Transverse colon (tissue), 4 donors: ENCODE measurements at regions not wholly inside any gene's neighbourhood (a gene's known extent, or its start where the extent isn't known, plus 50 kb on each side); places are given as distances from the start of the nearest gene placed in this dataset.

ENCODE experiments used
- DNase-seq: peaks from one replicate; pipeline ENCODE4 v3.0.0-alpha.2; 2019
- H3K27ac ChIP-seq, 4 donors: fragments of 200-600 bp; sonication (generic); 2 replicates each; pipeline ENCODE4 v1.5.1; 2016 to 2018; ENCODE audit warnings: inconsistent platforms in 4 of 4
- H3K27me3 ChIP-seq: fragments of 200-600 bp; sonication (generic); 2 replicates; pipeline ENCODE4 v1.5.1; 2017; ENCODE audit warnings: inconsistent platforms
- H3K36me3 ChIP-seq, 4 donors: fragments of 200-600 bp; sonication (generic); 2 replicates each; pipeline ENCODE4 v1.5.1; 2017 to 2019; ENCODE audit warnings: inconsistent platforms in 4 of 4
- H3K4me1 ChIP-seq, 4 donors: fragments of 200-600 bp; sonication (generic); 2 replicates each; pipeline ENCODE4 v1.5.1; 2017 to 2020; ENCODE audit warnings: inconsistent platforms in 4 of 4
- H3K4me3 ChIP-seq, 4 donors: fragments of 200-600 bp; sonication (generic); 1 replicate in 1 of 4; 2 replicates in 3 of 4; pipeline versions ENCODE4 v1.5.1 to v1.6.1; 2017 to 2019; ENCODE audit warnings: inconsistent platforms in 4 of 4
- H3K9me3 ChIP-seq, 2 donors: fragments of 200-600 bp; sonication (generic); 2 replicates each; pipeline ENCODE4 v1.5.1; 2017 to 2019; ENCODE audit warnings: inconsistent platforms in 2 of 2
- EP300 ChIP-seq: sonication (generic); formaldehyde crosslinking; IDR thresholded peaks from one replicate; pipeline ENCODE4 v1.6.1; 2017; ENCODE audit warnings: antibody characterized with exemption, low read depth
- POLR2A ChIP-seq: fragments of 450-650 bp; IDR thresholded peaks from one replicate; pipeline ENCODE4 v1.6.1; 2016; ENCODE audit warnings: antibody characterized with exemption, mild to moderate bottlenecking, moderate library complexity
- POLR2AphosphoS5 ChIP-seq, 3 donors: sonication (generic); formaldehyde crosslinking; IDR thresholded peaks; one replicate each; pipeline ENCODE4 v1.6.1; 2016; ENCODE audit warnings: antibody characterized with exemption in 3 of 3
- WGBS, 2 donors: methylation state at CpG; one replicate each; pipeline ENCODE4 v1.1.5; 2018; ENCODE audit warnings: low coverage in 1 of 2; 5-methylcytosine and 5-hydroxymethylcytosine counted together
- in situ Hi-C, 4 donors: fragments of 200-750 bp; cut with MboI; loops; one replicate each; pipeline versions ENCODE4 v1.15.0 to v1.15.1; 2017; ENCODE audit warnings: low sequenced_read_pairs in 3 of 4, low pct_ligation_motif_present in 1 of 4, low pct_unique_long_range_greater_than_20kb in 1 of 4
- intact Hi-C: fragments of 100-400 bp; cut with DNase I; formaldehyde crosslinking; loops from one replicate; pipeline ENCODE4 v1.15.1; 2023; ENCODE audit warnings: low total_unique reads
- TF ChIP-seq, protein P1 (sequence below), 5 experiments: fragments of 200-600 bp in 3 of 5; fragments of 450-650 bp in 2 of 5; sonication (generic) in 3 of 5; IDR thresholded peaks; 1 replicate in 2 of 5; 2 replicates in 3 of 5; pipeline ENCODE4 v1.5.1; 2016 to 2017; ENCODE audit warnings: antibody characterized with exemption in 5 of 5, inconsistent platforms in 3 of 5, mild to moderate bottlenecking in 2 of 5, moderate library complexity in 1 of 5

DNA sequence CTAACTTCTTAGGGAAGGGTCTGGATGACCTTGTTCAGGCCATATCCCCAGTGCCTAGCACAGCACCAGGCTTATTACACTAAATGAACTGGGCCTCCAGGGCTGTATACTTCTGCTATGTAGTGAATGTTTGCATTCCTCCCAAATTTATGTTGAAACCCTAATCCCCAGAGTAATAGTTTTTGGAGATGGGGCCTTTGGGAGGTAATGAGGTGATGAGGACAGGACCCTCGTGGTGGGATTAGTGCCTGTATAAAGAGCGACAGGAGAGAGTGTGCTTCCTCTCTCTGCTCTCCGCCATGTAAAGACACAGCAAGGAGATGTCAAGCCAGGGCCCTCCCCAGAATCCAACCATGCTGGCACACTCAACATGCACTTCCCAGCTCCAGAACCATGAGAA, 148.3 kb downstream of the SEC61B start:
- Histone ChIP-seq H3K27me3 (no peaks in the 10 kb centered on the region), H3K36me3 (no peaks in the 10 kb centered on the region), H3K9me3 (no peaks in the 10 kb centered on the region), H3K4me3 (no peak overlapping the region), H3K27ac (no peak overlapping the region), H3K4me1 (peaks cover 0 to 5% (median 1%) of the 10 kb centered on the region in 4 donors)
- TF ChIP-seq, protein P1, sequence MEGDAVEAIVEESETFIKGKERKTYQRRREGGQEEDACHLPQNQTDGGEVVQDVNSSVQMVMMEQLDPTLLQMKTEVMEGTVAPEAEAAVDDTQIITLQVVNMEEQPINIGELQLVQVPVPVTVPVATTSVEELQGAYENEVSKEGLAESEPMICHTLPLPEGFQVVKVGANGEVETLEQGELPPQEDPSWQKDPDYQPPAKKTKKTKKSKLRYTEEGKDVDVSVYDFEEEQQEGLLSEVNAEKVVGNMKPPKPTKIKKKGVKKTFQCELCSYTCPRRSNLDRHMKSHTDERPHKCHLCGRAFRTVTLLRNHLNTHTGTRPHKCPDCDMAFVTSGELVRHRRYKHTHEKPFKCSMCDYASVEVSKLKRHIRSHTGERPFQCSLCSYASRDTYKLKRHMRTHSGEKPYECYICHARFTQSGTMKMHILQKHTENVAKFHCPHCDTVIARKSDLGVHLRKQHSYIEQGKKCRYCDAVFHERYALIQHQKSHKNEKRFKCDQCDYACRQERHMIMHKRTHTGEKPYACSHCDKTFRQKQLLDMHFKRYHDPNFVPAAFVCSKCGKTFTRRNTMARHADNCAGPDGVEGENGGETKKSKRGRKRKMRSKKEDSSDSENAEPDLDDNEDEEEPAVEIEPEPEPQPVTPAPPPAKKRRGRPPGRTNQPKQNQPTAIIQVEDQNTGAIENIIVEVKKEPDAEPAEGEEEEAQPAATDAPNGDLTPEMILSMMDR (IDR thresholded peaks at IDR 0.05): no peak
- TF ChIP-seq POLR2AphosphoS5 (IDR thresholded peaks at IDR 0.05): no peak
- TF ChIP-seq POLR2A: no peak
- TF ChIP-seq EP300: no peak
- in situ Hi-C loops (no loop called here), intact Hi-C loops (no loop called here)
- WGBS, 2 donors: 87 to 100% methylated on average over 1 to 3 of the region's 3 CpGs
- DNase-seq: no peak

DNA sequence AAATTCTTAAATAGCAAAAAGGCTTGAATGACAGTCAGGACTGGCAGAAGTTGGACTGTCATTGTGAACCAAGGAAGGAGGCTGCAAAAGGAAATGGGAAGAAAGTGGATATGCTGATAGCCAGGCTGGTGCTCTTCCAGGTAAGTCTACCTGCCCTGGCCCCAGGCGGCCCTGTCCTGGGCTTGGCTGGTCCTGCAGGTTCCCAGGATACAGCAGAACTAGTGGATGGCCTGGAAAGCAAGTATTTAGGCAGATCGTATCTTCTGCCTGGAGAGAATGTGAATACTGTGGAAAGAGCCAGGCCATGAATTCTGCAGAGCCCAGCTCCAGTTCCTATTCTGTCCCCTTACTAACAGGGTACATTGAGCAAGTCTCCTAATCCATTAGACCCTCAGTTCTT, 149.3 kb downstream of the SEC61B start:
- H3K9me3 ChIP-seq: no peaks in the 10 kb centered on the region

DNA sequence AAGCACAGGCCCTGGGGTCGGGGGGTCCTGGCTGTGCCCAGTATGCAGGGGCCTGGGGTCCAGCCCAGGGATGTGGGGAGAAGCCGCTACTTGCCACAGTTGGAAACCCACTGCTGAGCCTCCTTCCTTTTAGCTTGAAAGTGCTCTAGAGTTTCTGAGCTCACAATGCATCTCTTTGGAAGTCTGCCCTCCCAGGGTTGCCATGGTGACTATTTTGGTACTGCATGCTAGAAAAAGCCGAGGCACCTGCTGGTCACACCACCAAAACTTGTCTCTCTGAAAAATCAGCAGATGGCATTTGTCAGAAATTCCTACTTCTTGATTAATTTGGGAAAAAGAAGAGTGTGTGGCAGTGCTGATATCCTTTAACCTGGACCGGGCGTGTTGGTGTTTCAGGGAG, 151.8 kb downstream of the SEC61B start:
- intact Hi-C loops: no loop called here

More for the DNA sequence above, 149.3 kb downstream of the SEC61B start:
- H3K27me3 ChIP-seq: no peaks in the 10 kb centered on the region
- in situ Hi-C loops: no loop called here
- H3K4me3 ChIP-seq: no peak overlapping the region
- H3K27ac ChIP-seq: no peak overlapping the region
- 80 to 95% methylated on average over 1 to 2 of the region's 2 CpGs for WGBS, 2 donors
- no peak for DNase-seq
- intact Hi-C loops: no loop called here
- no peak for TF ChIP-seq POLR2A
- TF ChIP-seq, protein P1 (IDR thresholded peaks at IDR 0.05): no peak
- no peak for TF ChIP-seq EP300
- TF ChIP-seq POLR2AphosphoS5 (IDR thresholded peaks at IDR 0.05): no peak
- no peaks in the 10 kb centered on the region for H3K36me3 ChIP-seq
- peaks cover 0 to 5% (median 1%) of the 10 kb centered on the region in 4 donors for H3K4me1 ChIP-seq

DNA sequence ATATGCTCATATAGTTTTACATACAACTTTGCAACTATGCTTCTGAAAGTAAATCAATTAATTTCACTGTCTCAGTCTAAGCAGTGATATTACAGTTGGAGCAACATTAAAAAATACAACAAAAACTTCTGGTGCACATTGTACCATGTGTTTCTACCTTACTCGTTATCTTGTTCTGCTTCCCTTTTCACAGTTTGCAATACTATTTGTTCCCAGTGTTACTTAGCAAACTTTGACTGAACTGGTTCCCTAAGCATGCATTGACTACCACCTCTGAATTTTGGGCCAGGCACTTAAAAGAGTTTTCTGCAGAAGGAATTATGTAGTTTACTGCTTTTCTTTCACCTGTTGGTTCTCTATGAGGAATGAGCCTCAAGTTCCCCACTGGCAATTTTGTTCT, 152.7 kb downstream of the SEC61B start:
- no peaks in the 10 kb centered on the region for H3K36me3 ChIP-seq
- H3K9me3 ChIP-seq: no peaks in the 10 kb centered on the region
- no peak for DNase-seq
- TF ChIP-seq, protein P1 (IDR thresholded peaks at IDR 0.05): no peak
- no peak for TF ChIP-seq EP300
- TF ChIP-seq POLR2A: no peak
- TF ChIP-seq POLR2AphosphoS5 (IDR thresholded peaks at IDR 0.05): no peak
- H3K4me3 ChIP-seq: no peak overlapping the region
- in situ Hi-C loops: no loop called here
- no peaks in the 10 kb centered on the region for H3K27me3 ChIP-seq
- no peak overlapping the region for H3K27ac ChIP-seq
- 50 to 66% methylated on average over 1 of the region's 1 CpG for WGBS, 2 donors
- H3K4me1 ChIP-seq: no peaks in the 10 kb centered on the region
- intact Hi-C loops: no loop called here

More for the DNA sequence above, 151.8 kb downstream of the SEC61B start:
- TF ChIP-seq EP300: no peak
- TF ChIP-seq, protein P1 (IDR thresholded peaks at IDR 0.05): no peak
- no peak for TF ChIP-seq POLR2A
- no peak for TF ChIP-seq POLR2AphosphoS5 (IDR thresholded peaks at IDR 0.05)
- Histone ChIP-seq H3K27me3 (no peaks in the 10 kb centered on the region), H3K9me3 (no peaks in the 10 kb centered on the region), H3K36me3 (no peaks in the 10 kb centered on the region), H3K27ac (no peak overlapping the region), H3K4me3 (no peak overlapping the region), H3K4me1 (no peaks in the 10 kb centered on the region)
- in situ Hi-C loops: no loop called here
- 79 to 86% methylated on average over 2 to 5 of the region's 5 CpGs for WGBS, 2 donors
- DNase-seq: no peak
